ENCODE measurements at regions not wholly inside any gene's neighbourhood (a gene's known extent, or its start where the extent isn't known, plus 50 kb on each side); places are given as distances from the start of the nearest gene placed in this dataset.
A peak's percentile ranks its signal among the peaks of the same experiment; 100 is the strongest.

GRCh38 chr11:109291553-109291952 lies 130.4 kb upstream of the C11orf87 start:
- DNase-seq: no peak

GRCh38 chr11:109298865-109299264 lies 123.1 kb upstream of the C11orf87 start:
- DNase-seq: no peak

GRCh38 chr11:109300211-109300610 lies 121.8 kb upstream of the C11orf87 start:
- no peak for DNase-seq

GRCh38 chr11:109302591-109303334 lies 119.2 kb upstream of the C11orf87 start:
- no peak for DNase-seq

- DNase-seq: peak; percentile 4
Observed at GRCh38 chr11:109303342-109303741, 118.6 kb upstream of the C11orf87 start.

GRCh38 chr11:109304159-109304558 lies 117.8 kb upstream of the C11orf87 start:
- DNase-seq: no peak

GRCh38 chr11:109305009-109305408 lies 117.0 kb upstream of the C11orf87 start:
- no peak for DNase-seq

- no peak for DNase-seq
Observed at GRCh38 chr11:109306322-109306721, 115.7 kb upstream of the C11orf87 start.

GRCh38 chr11:109307366-109307765 lies 114.6 kb upstream of the C11orf87 start:
- no peak for DNase-seq

- DNase-seq: no peak
Observed at GRCh38 chr11:109308551-109308950, 113.4 kb upstream of the C11orf87 start.

GRCh38 chr11:109309153-109309552 lies 112.8 kb upstream of the C11orf87 start:
- DNase-seq: peak; percentile 53

GRCh38 chr11:109317726-109318125 lies 104.3 kb upstream of the C11orf87 start:
- no peak for DNase-seq

- DNase-seq: no peak
Observed at GRCh38 chr11:109320595-109320994, 101.4 kb upstream of the C11orf87 start.

- DNase-seq: no peak
Observed at GRCh38 chr11:109326781-109327180, 95.2 kb upstream of the C11orf87 start.

GRCh38 chr11:109329716-109330115 lies 92.3 kb upstream of the C11orf87 start:
- no peak for DNase-seq

- no peak for DNase-seq
Observed at GRCh38 chr11:109338131-109338530, 83.9 kb upstream of the C11orf87 start.

GRCh38 chr11:109342261-109342660 lies 79.7 kb upstream of the C11orf87 start:
- no peak for DNase-seq

GRCh38 chr11:109343242-109343641 lies 78.7 kb upstream of the C11orf87 start:
- DNase-seq: no peak

- no peak for DNase-seq
Observed at GRCh38 chr11:109347304-109347703, 74.7 kb upstream of the C11orf87 start.

GRCh38 chr11:109349276-109350080 lies 72.5 kb upstream of the C11orf87 start:
- no peak for DNase-seq

- DNase-seq: no peak
Observed at GRCh38 chr11:109350091-109350490, 71.9 kb upstream of the C11orf87 start.

GRCh38 chr11:109362059-109362458 lies 59.9 kb upstream of the C11orf87 start:
- no peak for DNase-seq

- no peak for DNase-seq
Observed at GRCh38 chr11:109363682-109364081, 58.3 kb upstream of the C11orf87 start.

GRCh38 chr11:109364851-109365250 lies 57.1 kb upstream of the C11orf87 start:
- DNase-seq: no peak

All from NCI-H345 (cell line).